Anterior cingulate cortex (tissue), 58 donors: ENCODE measurements at regions not wholly inside any gene's neighbourhood (a gene's known extent, or its start where the extent isn't known, plus 50 kb on each side); places are given as distances from the start of the nearest gene placed in this dataset.
"Not testable (repeated sequence)": the region's sequence is repeated elsewhere in the genome, so short reads cannot be mapped to it uniquely, and the experiment has no call there.

Source experiments
- DNase-seq, 58 donors: peaks; one replicate each; lab custom pipeline; 2025; lab: John Stamatoyannopoulos, UW

GRCh38 chr2:106339609-106340008 lies 128.6 kb downstream of the RGPD3 start:
- no peak for DNase-seq

- DNase-seq: no peak
Measured at GRCh38 chr2:106339132-106339531, 129.1 kb downstream of the RGPD3 start.

GRCh38 chr2:106338043-106338442 lies 130.2 kb downstream of the RGPD3 start:
- peak in 6 of 58 donors; percentile 2 to 39 (median 12) for DNase-seq

- DNase-seq: no peak
Measured at GRCh38 chr2:106336737-106337136, 131.5 kb downstream of the RGPD3 start.

- no peak for DNase-seq
Measured at GRCh38 chr2:106336108-106336507, 132.1 kb downstream of the RGPD3 start.

GRCh38 chr2:106334802-106335201 lies 133.4 kb downstream of the RGPD3 start:
- no peak for DNase-seq

- not testable (repeated sequence) for DNase-seq
Measured at GRCh38 chr2:106333253-106333873, 134.8 kb downstream of the RGPD3 start.

GRCh38 chr2:106332054-106332453 lies 136.2 kb downstream of the RGPD3 start:
- DNase-seq: no peak

GRCh38 chr2:106330384-106331261 lies 136.5 kb upstream of the UXS1 start:
- DNase-seq: not testable (repeated sequence)

- DNase-seq: no peak
Measured at GRCh38 chr2:106323337-106324013, 129.4 kb upstream of the UXS1 start.

GRCh38 chr2:106322281-106322680 lies 128.2 kb upstream of the UXS1 start:
- DNase-seq: no peak

GRCh38 chr2:106320439-106320838 lies 126.3 kb upstream of the UXS1 start:
- DNase-seq: not testable (repeated sequence)

GRCh38 chr2:106316915-106317314 lies 122.8 kb upstream of the UXS1 start:
- peak in 1 of 58 donors; percentile 3 for DNase-seq

- DNase-seq: no peak
Measured at GRCh38 chr2:106314444-106314843, 120.3 kb upstream of the UXS1 start.

- no peak for DNase-seq
Measured at GRCh38 chr2:106311041-106311370, 116.9 kb upstream of the UXS1 start.

- no peak for DNase-seq
Measured at GRCh38 chr2:106307860-106308259, 113.8 kb upstream of the UXS1 start.

- DNase-seq: no peak
Measured at GRCh38 chr2:106306387-106306786, 112.3 kb upstream of the UXS1 start.

GRCh38 chr2:106304612-106305184 lies 110.6 kb upstream of the UXS1 start:
- DNase-seq: no peak

- no peak for DNase-seq
Measured at GRCh38 chr2:106299696-106300095, 105.6 kb upstream of the UXS1 start.

- DNase-seq: no peak
Measured at GRCh38 chr2:106296182-106296815, 102.2 kb upstream of the UXS1 start.

GRCh38 chr2:106294182-106294581 lies 100.1 kb upstream of the UXS1 start:
- no peak for DNase-seq
